T-helper 2 cell treated with Interferon-gamma antibody and Interleukin-4, amounts not matched to agents 100 ng/mL and 5 ng/mL, for 36 hours (primary cell): ENCODE measurements at regions not wholly inside any gene's neighbourhood (a gene's known extent, or its start where the extent isn't known, plus 50 kb on each side); places are given as distances from the start of the nearest gene placed in this dataset.

Experiments used
- intact Hi-C: fragments of 100-400 bp; cut with micrococcal nuclease; formaldehyde crosslinking; loops from one replicate; pipeline ENCODE4 v1.15.1; 2023

DNA sequence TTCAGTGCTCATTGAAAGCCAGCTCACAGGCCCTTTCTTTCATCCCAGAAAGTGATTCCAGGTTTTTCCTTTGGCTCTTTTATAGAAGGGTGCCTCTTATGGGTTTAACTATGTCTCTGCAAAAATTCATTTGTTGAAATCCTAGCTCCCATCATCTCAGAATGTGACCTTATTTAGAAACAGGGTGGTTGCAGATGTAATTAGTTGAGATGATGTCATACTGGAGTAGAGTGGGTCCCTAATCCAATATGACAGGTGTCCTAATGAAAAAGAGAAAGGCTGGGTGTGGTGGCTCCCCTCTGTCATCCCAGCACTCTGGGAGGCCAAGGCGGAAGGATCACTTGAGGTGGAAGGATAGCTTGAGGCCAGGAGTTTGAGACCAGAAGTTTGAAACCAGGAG lies 64.2 kb upstream of the FAM20A start:
- intact Hi-C loops, result no loop called here

DNA sequence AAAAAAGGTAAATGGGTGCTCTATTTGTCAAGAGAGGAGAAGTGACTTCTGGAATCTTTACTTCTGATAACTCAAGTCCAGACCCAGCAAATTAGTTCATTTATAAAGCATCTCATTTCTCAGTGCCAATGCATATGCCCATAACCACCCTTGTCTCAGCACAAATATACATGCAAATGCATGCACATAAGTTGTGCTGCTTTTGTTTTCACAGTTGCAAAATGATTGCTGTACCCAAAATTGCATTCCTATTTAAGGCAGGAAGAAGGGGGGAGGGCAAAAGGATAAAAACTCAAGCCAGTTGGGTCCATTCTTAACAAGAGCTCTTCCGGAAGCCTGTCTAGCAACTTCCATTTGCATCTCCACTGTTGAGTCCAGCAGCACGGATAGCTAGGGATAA lies 61.3 kb upstream of the FAM20A start:
- intact Hi-C loops, result no loop called here

DNA sequence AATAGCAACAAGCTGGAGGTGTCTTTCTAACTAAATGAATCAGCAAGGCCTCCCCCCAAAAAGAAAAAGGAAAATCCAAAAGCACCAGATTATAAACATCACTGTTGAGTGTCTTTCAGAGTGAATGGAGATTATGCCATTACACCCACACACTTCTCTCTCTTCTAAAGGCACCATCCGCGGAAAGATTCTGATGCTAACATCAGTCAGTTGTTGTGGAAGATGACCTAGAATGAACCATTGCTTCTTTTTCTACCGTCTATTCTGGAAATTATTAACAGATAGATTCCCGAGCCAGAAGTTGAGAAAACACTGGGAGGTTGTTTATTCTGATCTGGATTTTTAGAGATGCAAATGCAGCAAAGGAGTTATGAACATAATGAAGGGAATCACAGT lies 60.9 kb upstream of the FAM20A start:
- intact Hi-C loops, result no loop called here

DNA sequence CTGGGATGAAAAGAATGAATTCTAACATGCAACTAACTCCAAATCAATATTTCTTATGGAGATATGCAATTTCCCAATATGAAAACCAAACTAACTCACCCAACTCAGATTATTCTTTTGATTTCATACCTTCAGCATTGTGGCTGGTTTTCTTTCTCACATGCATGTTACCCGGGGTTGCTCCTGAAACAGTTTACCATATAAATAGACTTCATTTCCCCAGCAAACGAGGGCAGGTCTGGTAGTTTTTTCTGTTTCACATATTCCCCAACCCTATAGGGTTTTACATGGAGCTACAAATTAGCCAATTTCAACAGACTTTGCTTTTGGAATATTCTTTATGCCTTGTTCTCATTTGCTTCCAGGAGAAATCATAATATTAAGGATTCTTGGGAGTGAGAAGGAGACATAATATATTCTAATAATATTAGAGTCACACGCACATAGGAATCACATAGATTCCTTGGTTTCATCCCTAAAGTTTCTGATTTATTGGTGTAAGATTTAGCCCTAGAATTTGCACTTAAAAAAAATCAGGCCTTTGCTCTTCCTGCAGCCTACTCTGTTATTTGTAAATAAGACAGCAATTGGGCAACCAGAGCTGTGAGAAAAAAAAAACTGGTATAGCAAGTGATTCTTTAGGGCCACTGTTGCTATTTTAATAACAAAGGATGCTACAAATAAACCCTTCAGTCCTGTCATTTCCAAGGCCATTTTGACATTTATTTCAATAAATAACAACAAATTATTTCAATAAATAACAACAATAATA lies 60.3 kb upstream of the FAM20A start:
- intact Hi-C loops, result no loop called here

DNA sequence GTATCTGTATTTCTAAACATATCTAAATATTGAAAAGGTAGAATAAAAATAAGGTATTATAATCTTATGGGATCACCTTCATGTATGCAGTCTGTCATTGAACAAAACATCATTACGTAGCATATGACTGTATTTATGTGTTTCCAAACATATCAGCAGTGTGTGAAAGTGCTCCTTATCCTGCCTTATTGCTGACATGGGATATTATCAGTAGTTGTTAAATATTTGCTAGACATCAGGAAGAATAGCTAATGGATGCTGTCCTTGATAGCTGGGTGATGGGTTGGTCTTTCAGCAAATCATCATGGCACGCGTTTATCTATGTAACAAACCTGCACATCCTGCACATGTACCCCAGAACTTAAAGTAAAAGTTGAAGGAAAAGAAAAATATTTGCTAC lies 59.1 kb upstream of the FAM20A start:
- intact Hi-C loops, result no loop called here

DNA sequence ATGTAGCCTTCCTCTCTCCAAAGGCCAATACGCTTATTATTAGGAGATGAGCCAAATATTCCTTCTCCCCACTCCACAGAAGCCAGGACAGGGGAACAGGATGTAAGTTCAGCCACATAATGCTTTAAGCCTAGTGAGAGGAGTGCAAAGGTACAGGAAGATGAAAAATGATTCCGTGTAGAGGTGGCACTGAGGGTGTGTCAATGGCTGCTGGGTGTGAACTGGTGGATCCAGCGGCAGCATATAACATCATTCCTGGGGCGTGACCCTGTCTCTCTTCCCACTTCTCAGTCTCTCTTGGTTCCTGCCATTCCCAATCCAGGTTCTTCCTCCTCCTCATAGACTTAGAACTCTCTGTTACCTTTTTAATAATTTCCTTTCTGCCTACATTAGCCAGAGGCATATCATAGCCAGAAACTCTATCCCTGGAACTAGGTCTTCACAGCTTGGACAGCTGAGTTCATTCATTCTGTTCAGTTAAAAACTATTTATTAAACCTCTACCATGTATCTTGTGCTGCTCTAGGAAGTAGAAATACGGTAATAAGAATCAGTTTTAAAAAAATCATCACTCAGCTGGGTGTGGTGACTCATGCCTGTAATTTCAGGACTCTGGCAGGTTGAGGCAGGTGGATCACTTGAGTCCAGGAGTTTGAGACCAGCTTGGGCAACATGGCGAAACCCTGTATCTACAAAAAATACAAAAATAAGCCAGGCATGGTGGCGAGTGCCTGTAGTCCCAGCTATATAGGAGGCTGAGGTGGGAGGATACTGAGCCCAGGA lies 58.0 kb upstream of the FAM20A start:
- intact Hi-C loops, result no loop called here

DNA sequence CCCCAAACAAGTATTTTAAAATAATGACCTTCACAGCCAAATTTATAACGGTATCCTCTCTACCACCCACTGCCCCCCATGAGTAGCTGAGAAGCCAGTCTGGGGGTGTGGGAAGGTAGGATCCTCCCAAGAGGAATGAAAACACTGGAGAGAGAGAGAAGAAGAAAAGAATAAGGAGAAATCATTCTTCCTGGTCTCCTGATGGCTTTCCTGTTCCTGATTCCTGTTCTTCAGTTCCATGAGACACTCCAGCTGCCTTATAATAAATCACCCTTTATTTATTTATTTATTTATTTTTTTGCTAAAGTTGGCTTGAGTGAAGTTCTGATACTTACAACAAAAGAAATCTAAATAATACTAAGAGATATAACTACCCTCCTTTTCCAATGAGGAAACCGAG lies 56.4 kb upstream of the FAM20A start:
- intact Hi-C loops, result no loop called here

DNA sequence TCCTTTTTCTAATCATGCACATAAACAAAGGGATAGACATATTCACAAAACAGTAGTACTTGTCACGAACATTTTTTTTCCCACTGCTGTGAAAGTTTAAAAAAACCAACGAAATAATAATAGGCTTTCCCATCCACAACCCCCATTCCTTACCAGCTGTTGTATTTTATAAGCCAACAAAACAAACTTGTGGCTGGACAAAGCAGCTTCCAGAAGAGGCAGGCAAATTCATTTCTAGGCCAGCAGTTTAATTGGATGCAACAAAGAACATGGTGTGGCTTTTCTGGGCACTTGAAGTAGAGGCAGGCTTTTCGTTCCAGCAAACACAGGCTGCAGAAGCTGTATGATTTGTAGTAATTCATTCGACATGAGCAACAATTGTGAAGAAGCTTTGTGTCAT lies 56.0 kb upstream of the FAM20A start:
- intact Hi-C loops, result no loop called here

DNA sequence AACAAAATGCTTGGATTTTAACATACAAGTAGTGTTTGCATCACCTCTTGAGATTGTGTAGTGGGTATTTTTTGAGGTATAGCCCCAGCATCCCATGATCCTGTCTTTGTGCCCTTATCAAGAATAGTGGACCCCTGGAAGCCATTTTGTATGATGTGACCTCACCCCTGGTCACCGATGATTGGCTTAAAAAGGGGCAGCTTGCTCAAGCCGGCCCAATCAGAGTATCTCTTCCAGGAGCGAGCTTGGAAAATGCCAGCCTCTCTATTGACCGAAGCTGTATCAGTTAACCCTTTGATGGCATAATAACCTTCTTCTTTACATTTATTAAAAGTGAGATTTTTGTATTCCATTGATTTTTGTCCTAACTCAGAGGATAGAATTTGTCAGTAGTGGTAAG lies 55.5 kb upstream of the FAM20A start:
- intact Hi-C loops, result no loop called here
